ENCODE measurements at regions not wholly inside any gene's neighbourhood (a gene's known extent, or its start where the extent isn't known, plus 50 kb on each side); places are given as distances from the start of the nearest gene placed in this dataset.

DNA sequence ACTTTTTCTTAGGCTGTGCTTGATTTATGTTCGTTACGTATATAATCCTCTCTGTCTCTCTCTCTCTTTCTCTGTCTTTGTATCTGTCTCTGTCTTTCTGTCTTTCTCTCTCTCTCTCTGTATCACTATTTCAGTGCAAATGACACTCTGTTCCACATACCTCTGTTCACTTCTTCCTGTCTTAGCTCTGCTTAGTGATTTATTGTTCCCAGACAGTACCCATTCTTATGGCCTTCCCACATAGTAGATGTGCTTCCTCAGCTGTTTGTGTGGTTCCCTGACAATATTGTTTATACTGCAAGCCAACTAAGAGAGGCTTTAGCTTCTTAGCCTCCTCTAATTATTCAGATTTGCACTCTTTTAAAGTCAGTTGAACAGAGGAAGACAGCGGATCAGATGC is 1244.2 kb downstream of the DIAPH3 start:
- H3K27ac ChIP-seq: no peak overlapping the region
- no peak overlapping the region for H3K4me3 ChIP-seq
- TF ChIP-seq, protein P1, sequence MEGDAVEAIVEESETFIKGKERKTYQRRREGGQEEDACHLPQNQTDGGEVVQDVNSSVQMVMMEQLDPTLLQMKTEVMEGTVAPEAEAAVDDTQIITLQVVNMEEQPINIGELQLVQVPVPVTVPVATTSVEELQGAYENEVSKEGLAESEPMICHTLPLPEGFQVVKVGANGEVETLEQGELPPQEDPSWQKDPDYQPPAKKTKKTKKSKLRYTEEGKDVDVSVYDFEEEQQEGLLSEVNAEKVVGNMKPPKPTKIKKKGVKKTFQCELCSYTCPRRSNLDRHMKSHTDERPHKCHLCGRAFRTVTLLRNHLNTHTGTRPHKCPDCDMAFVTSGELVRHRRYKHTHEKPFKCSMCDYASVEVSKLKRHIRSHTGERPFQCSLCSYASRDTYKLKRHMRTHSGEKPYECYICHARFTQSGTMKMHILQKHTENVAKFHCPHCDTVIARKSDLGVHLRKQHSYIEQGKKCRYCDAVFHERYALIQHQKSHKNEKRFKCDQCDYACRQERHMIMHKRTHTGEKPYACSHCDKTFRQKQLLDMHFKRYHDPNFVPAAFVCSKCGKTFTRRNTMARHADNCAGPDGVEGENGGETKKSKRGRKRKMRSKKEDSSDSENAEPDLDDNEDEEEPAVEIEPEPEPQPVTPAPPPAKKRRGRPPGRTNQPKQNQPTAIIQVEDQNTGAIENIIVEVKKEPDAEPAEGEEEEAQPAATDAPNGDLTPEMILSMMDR (IDR thresholded peaks at IDR 0.05; ENCODE audit: low read depth, low read length): no peak
- no peaks in the 10 kb centered on the region for H3K9me3 ChIP-seq (ENCODE audit: low read depth)
- H3K4me1 ChIP-seq (ENCODE audit: low read depth): no peaks in the 10 kb centered on the region
- H3K36me3 ChIP-seq: no peaks in the 10 kb centered on the region
- no peaks in the 10 kb centered on the region for H3K27me3 ChIP-seq
- no peak for DNase-seq (ENCODE audit: low read depth in 1 of 2, low spot score in 1 of 2)

DNA sequence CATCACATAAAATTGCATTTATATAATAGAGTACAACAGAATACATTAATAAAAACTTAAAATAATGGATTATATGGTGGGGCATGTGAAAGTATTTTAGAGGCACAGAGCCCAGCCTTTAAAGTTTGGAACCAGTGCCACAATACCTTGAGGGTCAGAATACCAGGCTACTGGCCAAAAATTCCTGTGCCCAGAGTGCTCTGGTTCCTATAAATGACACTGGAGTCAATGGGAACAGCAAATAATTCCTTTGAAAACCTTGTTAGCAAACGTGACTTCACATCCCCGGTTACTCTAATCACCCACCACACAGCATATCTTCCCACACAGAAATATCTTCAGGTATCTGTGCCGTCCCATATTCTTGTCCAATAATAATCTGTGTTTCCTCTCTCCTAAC is 1242.6 kb downstream of the DIAPH3 start:
- Histone ChIP-seq H3K4me3 (no peak overlapping the region), H3K4me1 (ENCODE audit: low read depth) (no peaks in the 10 kb centered on the region), H3K36me3 (no peaks in the 10 kb centered on the region), H3K27ac (no peak overlapping the region), H3K9me3 (ENCODE audit: low read depth) (no peaks in the 10 kb centered on the region), H3K27me3 (no peaks in the 10 kb centered on the region)
- no peak for DNase-seq (ENCODE audit: low read depth in 1 of 2, low spot score in 1 of 2)
- TF ChIP-seq, protein P1 (IDR thresholded peaks at IDR 0.05; ENCODE audit: low read depth, low read length): no peak

DNA sequence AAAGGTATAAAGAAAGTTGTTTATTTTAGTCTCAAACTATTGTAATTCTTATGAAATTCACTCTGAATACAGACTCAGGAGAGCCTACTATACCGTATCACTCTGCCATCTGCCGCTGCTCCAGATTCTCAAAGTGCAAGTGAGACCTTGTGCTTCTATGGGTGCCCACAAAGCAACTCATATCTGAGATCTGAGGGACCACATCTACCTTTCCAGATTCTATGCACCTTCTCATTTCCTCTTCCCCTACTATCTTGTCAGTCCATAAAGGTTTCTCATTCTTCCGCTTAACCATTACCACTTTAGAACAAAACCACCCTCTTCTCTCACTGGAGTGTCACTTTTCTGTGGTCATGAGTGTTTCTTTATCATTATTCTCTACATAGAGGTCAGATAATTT is 1236.9 kb downstream of the DIAPH3 start:
- Histone ChIP-seq H3K27ac (no peak overlapping the region), H3K9me3 (ENCODE audit: low read depth) (no peaks in the 10 kb centered on the region), H3K4me3 (no peak overlapping the region), H3K4me1 (ENCODE audit: low read depth) (no peaks in the 10 kb centered on the region), H3K36me3 (no peaks in the 10 kb centered on the region), H3K27me3 (no peaks in the 10 kb centered on the region)
- DNase-seq (ENCODE audit: low read depth in 1 of 2, low spot score in 1 of 2): no peak
- TF ChIP-seq, protein P1 (IDR thresholded peaks at IDR 0.05; ENCODE audit: low read depth, low read length): no peak

DNA sequence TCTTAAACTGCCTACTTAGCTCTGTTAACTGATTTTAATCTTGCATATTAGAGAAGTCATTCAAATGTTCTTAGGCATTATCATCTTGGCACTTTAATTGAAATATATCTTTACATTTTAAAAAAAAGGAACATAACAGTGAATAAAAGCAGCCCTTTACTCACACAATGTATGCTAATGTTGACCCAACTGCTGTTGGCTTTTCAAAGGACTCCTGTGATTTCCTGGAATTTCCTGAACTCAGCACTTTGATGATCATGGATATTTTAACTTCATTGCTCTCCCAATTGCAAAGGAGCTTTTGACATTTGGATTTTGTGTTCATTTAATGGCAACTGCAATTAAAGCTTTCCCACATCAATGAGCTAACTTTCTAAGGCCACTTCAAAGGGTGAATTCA is 1230.3 kb downstream of the DIAPH3 start:
- no peaks in the 10 kb centered on the region for H3K4me1 ChIP-seq (ENCODE audit: low read depth)
- no peak overlapping the region for H3K4me3 ChIP-seq
- DNase-seq (ENCODE audit: low read depth in 1 of 2, low spot score in 1 of 2): no peak
- no peaks in the 10 kb centered on the region for H3K36me3 ChIP-seq
- H3K9me3 ChIP-seq (ENCODE audit: low read depth): no peaks in the 10 kb centered on the region
- H3K27ac ChIP-seq: no peak overlapping the region
- TF ChIP-seq, protein P1 (IDR thresholded peaks at IDR 0.05; ENCODE audit: low read depth, low read length): no peak
- no peaks in the 10 kb centered on the region for H3K27me3 ChIP-seq

DNA sequence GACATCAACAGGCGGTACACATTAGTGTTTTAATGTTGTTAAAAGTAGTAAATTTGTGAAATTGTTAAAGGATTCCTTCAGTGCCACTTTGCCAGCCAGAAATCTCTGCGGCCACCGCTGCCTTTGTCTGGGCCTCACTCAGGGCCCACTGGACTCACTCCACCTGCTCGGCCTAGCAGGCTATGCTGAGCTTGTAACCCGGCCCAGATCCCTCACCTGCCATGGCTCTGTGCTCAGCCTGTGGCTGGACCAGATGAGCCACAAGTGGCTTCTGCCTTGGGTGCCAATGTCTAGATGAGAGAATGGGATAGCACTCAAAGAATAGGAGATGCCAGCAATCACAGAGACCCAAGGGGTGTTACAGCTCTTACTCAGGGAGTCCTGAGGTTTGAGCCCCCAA is 1228.0 kb downstream of the DIAPH3 start:
- Histone ChIP-seq H3K27ac (no peak overlapping the region), H3K27me3 (no peaks in the 10 kb centered on the region), H3K9me3 (ENCODE audit: low read depth) (no peaks in the 10 kb centered on the region), H3K4me3 (no peak overlapping the region), H3K4me1 (ENCODE audit: low read depth) (no peaks in the 10 kb centered on the region), H3K36me3 (no peaks in the 10 kb centered on the region)
- TF ChIP-seq, protein P1 (IDR thresholded peaks at IDR 0.05; ENCODE audit: low read depth, low read length): no peak
- no peak for DNase-seq (ENCODE audit: low read depth in 1 of 2, low spot score in 1 of 2)

DNA sequence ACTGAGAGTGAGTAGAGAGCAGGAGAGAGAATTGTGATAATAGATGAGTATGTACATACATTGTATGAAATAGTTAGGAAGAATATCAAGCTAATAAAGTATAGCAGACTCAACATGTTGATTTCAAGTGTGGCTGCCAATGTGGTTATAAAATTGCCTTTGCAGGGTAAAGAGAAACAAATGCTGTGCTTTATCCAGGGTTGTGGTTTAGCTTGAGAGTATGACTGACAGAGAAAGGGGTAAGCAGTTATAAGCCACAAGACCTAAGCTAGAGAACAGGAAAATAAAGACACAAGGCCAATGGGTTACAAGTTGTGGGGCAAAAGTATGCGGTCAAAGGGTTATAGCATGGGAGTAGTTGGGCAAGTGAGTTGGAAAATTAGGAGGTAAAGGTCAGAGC is 1217.5 kb downstream of the DIAPH3 start:
- no peaks in the 10 kb centered on the region for H3K27me3 ChIP-seq
- no peaks in the 10 kb centered on the region for H3K36me3 ChIP-seq
- H3K27ac ChIP-seq: no peak overlapping the region
- H3K9me3 ChIP-seq (ENCODE audit: low read depth): no peaks in the 10 kb centered on the region
- H3K4me1 ChIP-seq (ENCODE audit: low read depth): no peaks in the 10 kb centered on the region
- no peak overlapping the region for H3K4me3 ChIP-seq
- TF ChIP-seq, protein P1 (IDR thresholded peaks at IDR 0.05; ENCODE audit: low read depth, low read length): no peak
- no peak for DNase-seq (ENCODE audit: low read depth in 1 of 2, low spot score in 1 of 2)
